ENCODE measurements at regions not wholly inside any gene's neighbourhood (a gene's known extent, or its start where the extent isn't known, plus 50 kb on each side); places are given as distances from the start of the nearest gene placed in this dataset.
"Not testable (repeated sequence)": the region's sequence is repeated elsewhere in the genome, so short reads cannot be mapped to it uniquely, and the experiment has no call there.

- H3K9me3 ChIP-seq (ENCODE audit: control insufficient read depth, insufficient read depth, low read length): no peaks in the 10 kb centered on the region
- no peak overlapping the region for H3K4me2 ChIP-seq (ENCODE audit: low read length)
- no peaks in the 10 kb centered on the region for H3K79me2 ChIP-seq (ENCODE audit: control insufficient read depth, low read length)
- no peak overlapping the region for H3K27ac ChIP-seq (ENCODE audit: low read depth, low read length)
- H3K9me2 ChIP-seq (replicated peaks; ENCODE audit: control insufficient read depth, low read length): no peaks in the 10 kb centered on the region
- no peaks in the 10 kb centered on the region for H3F3A ChIP-seq (ENCODE audit: control insufficient read depth, insufficient read depth)
- no peaks in the 10 kb centered on the region for H4K20me1 ChIP-seq (ENCODE audit: control insufficient read depth, insufficient read depth, low read depth, low read length)
- no peaks in the 10 kb centered on the region for H3K27me3 ChIP-seq (ENCODE audit: control insufficient read depth, low read length)
- no peaks in the 10 kb centered on the region for H3K36me3 ChIP-seq (ENCODE audit: control insufficient read depth, low read length)
- no peak overlapping the region for H3K4me3 ChIP-seq (ENCODE audit: low read length)
- no peaks in the 10 kb centered on the region for H3K4me1 ChIP-seq (ENCODE audit: control insufficient read depth, low read length)
- TF ChIP-seq, protein P1, sequence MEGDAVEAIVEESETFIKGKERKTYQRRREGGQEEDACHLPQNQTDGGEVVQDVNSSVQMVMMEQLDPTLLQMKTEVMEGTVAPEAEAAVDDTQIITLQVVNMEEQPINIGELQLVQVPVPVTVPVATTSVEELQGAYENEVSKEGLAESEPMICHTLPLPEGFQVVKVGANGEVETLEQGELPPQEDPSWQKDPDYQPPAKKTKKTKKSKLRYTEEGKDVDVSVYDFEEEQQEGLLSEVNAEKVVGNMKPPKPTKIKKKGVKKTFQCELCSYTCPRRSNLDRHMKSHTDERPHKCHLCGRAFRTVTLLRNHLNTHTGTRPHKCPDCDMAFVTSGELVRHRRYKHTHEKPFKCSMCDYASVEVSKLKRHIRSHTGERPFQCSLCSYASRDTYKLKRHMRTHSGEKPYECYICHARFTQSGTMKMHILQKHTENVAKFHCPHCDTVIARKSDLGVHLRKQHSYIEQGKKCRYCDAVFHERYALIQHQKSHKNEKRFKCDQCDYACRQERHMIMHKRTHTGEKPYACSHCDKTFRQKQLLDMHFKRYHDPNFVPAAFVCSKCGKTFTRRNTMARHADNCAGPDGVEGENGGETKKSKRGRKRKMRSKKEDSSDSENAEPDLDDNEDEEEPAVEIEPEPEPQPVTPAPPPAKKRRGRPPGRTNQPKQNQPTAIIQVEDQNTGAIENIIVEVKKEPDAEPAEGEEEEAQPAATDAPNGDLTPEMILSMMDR (IDR thresholded peaks at IDR 0.05; ENCODE audit: low read depth, low read length, poor library complexity, severe bottlenecking): no peak
- TF ChIP-seq EZH2phosphoT487 (IDR thresholded peaks at IDR 0.05; ENCODE audit: borderline replicate concordance, low read length): no peak
Observed at GRCh38 chr6:145092554-145092953, 642.8 kb downstream of the EPM2A start.

- Histone ChIP-seq H3K9me2 (replicated peaks; ENCODE audit: control insufficient read depth, low read length) (no peaks in the 10 kb centered on the region), H3K27me3 (ENCODE audit: control insufficient read depth, low read length) (no peaks in the 10 kb centered on the region), H3K4me3 (ENCODE audit: low read length) (no peak overlapping the region), H3K9me3 (ENCODE audit: control insufficient read depth, insufficient read depth, low read length) (no peaks in the 10 kb centered on the region), H3K4me1 (ENCODE audit: control insufficient read depth, low read length) (no peaks in the 10 kb centered on the region), H3K4me2 (ENCODE audit: low read length) (no peak overlapping the region), H3K36me3 (ENCODE audit: control insufficient read depth, low read length) (no peaks in the 10 kb centered on the region), H3F3A (ENCODE audit: control insufficient read depth, insufficient read depth) (no peaks in the 10 kb centered on the region), H3K27ac (ENCODE audit: low read depth, low read length) (no peak overlapping the region), H4K20me1 (ENCODE audit: control insufficient read depth, insufficient read depth, low read depth, low read length) (no peaks in the 10 kb centered on the region), H3K79me2 (ENCODE audit: control insufficient read depth, low read length) (no peaks in the 10 kb centered on the region)
- TF ChIP-seq, protein P1 (IDR thresholded peaks at IDR 0.05; ENCODE audit: low read depth, low read length, poor library complexity, severe bottlenecking): no peak
- no peak for TF ChIP-seq EZH2phosphoT487 (IDR thresholded peaks at IDR 0.05; ENCODE audit: borderline replicate concordance, low read length)
Observed at GRCh38 chr6:145093226-145093625, 642.1 kb downstream of the EPM2A start.

GRCh38 chr6:145096846-145097245 is 638.5 kb downstream of the EPM2A start:
- Histone ChIP-seq H3K27me3 (ENCODE audit: control insufficient read depth, low read length) (no peaks in the 10 kb centered on the region), H4K20me1 (ENCODE audit: control insufficient read depth, insufficient read depth, low read depth, low read length) (no peaks in the 10 kb centered on the region), H3K4me1 (ENCODE audit: control insufficient read depth, low read length) (no peaks in the 10 kb centered on the region), H3K27ac (ENCODE audit: low read depth, low read length) (no peak overlapping the region), H3K4me2 (ENCODE audit: low read length) (no peak overlapping the region), H3K79me2 (ENCODE audit: control insufficient read depth, low read length) (no peaks in the 10 kb centered on the region), H3F3A (ENCODE audit: control insufficient read depth, insufficient read depth) (no peaks in the 10 kb centered on the region), H3K9me3 (ENCODE audit: control insufficient read depth, insufficient read depth, low read length) (no peaks in the 10 kb centered on the region), H3K4me3 (ENCODE audit: low read length) (no peak overlapping the region), H3K36me3 (ENCODE audit: control insufficient read depth, low read length) (no peaks in the 10 kb centered on the region), H3K9me2 (replicated peaks; ENCODE audit: control insufficient read depth, low read length) (no peaks in the 10 kb centered on the region)
- TF ChIP-seq EZH2phosphoT487 (IDR thresholded peaks at IDR 0.05; ENCODE audit: borderline replicate concordance, low read length): no peak
- TF ChIP-seq, protein P1 (IDR thresholded peaks at IDR 0.05; ENCODE audit: low read depth, low read length, poor library complexity, severe bottlenecking): no peak

- H3K4me2 ChIP-seq (ENCODE audit: low read length); H3K27ac ChIP-seq (ENCODE audit: low read depth, low read length); H3K4me1 ChIP-seq (ENCODE audit: control insufficient read depth, low read length); H3K4me3 ChIP-seq (ENCODE audit: low read length); H3K36me3 ChIP-seq (ENCODE audit: control insufficient read depth, low read length); H3F3A ChIP-seq (ENCODE audit: control insufficient read depth, insufficient read depth); H3K79me2 ChIP-seq (ENCODE audit: control insufficient read depth, low read length); H3K9me2 ChIP-seq (replicated peaks; ENCODE audit: control insufficient read depth, low read length); H3K9me3 ChIP-seq (ENCODE audit: control insufficient read depth, insufficient read depth, low read length); H3K27me3 ChIP-seq (ENCODE audit: control insufficient read depth, low read length); H4K20me1 ChIP-seq (ENCODE audit: control insufficient read depth, insufficient read depth, low read depth, low read length): not testable (repeated sequence)
Observed at GRCh38 chr6:145098127-145098526, 637.2 kb downstream of the EPM2A start.
